ENCODE measurements at regions not wholly inside any gene's neighbourhood (a gene's known extent, or its start where the extent isn't known, plus 50 kb on each side); places are given as distances from the start of the nearest gene placed in this dataset.
"Not testable (repeated sequence)": the region's sequence is repeated elsewhere in the genome, so short reads cannot be mapped to it uniquely, and the experiment has no call there.

DNA sequence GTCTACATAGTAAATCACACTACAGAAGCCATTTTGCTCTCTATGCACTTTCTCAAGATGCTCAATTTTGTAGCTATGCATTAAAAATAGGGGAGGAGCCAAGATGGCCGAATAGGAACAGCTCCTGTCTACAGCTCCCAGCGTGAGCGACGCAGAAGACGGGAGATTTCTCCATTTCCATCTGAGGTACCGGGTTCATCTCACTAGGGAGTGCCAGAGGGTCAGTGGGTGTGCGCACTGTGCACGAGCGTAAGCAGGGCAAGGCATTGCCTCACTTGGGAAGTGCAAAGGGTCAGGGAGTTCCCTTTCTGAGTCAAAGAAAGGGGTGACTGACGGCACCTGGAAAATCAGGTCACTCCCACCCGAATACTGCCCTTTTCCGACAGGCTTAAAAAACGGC, 699.8 kb downstream of the XPNPEP1 start:
- TF ChIP-seq, protein P1, sequence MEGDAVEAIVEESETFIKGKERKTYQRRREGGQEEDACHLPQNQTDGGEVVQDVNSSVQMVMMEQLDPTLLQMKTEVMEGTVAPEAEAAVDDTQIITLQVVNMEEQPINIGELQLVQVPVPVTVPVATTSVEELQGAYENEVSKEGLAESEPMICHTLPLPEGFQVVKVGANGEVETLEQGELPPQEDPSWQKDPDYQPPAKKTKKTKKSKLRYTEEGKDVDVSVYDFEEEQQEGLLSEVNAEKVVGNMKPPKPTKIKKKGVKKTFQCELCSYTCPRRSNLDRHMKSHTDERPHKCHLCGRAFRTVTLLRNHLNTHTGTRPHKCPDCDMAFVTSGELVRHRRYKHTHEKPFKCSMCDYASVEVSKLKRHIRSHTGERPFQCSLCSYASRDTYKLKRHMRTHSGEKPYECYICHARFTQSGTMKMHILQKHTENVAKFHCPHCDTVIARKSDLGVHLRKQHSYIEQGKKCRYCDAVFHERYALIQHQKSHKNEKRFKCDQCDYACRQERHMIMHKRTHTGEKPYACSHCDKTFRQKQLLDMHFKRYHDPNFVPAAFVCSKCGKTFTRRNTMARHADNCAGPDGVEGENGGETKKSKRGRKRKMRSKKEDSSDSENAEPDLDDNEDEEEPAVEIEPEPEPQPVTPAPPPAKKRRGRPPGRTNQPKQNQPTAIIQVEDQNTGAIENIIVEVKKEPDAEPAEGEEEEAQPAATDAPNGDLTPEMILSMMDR (IDR thresholded peaks at IDR 0.05) = not testable (repeated sequence)
- not testable (repeated sequence) for TF ChIP-seq EP300 (IDR thresholded peaks at IDR 0.05)

Measured in ovary (tissue), 3 donors.